ENCODE measurements at regions not wholly inside any gene's neighbourhood (a gene's known extent, or its start where the extent isn't known, plus 50 kb on each side); places are given as distances from the start of the nearest gene placed in this dataset.
A peak's percentile ranks its signal among the peaks of the same experiment; 100 is the strongest.

GRCh38 chr1:65486613-65487012 lies 66.1 kb downstream of the LEPR start:
- DNase-seq: no peak

GRCh38 chr1:65489481-65489880 lies 69.0 kb downstream of the LEPR start:
- DNase-seq: no peak

GRCh38 chr1:65490231-65491009 lies 70.0 kb downstream of the LEPR start:
- no peak for DNase-seq

- no peak for DNase-seq
Measured at GRCh38 chr1:65491472-65491871, 71.0 kb downstream of the LEPR start.

- no peak for DNase-seq
Measured at GRCh38 chr1:65493802-65494201, 73.3 kb downstream of the LEPR start.

GRCh38 chr1:65494671-65495070 lies 74.2 kb downstream of the LEPR start:
- DNase-seq: no peak

GRCh38 chr1:65495137-65495536 lies 74.7 kb downstream of the LEPR start:
- DNase-seq: peak; percentile 4

GRCh38 chr1:65497256-65497830 lies 76.9 kb downstream of the LEPR start:
- DNase-seq: no peak

- no peak for DNase-seq
Measured at GRCh38 chr1:65503427-65503826, 83.0 kb downstream of the LEPR start.

GRCh38 chr1:65504263-65504662 lies 83.8 kb downstream of the LEPR start:
- DNase-seq: no peak

- no peak for DNase-seq
Measured at GRCh38 chr1:65505547-65506300, 85.3 kb downstream of the LEPR start.

GRCh38 chr1:65508051-65508450 lies 87.6 kb downstream of the LEPR start:
- DNase-seq: no peak

- no peak for DNase-seq
Measured at GRCh38 chr1:65509912-65510680, 89.6 kb downstream of the LEPR start.

- no peak for DNase-seq
Measured at GRCh38 chr1:65510961-65511360, 90.5 kb downstream of the LEPR start.

- DNase-seq: no peak
Measured at GRCh38 chr1:65512383-65512782, 91.9 kb downstream of the LEPR start.

- no peak for DNase-seq
Measured at GRCh38 chr1:65512967-65513780, 92.7 kb downstream of the LEPR start.

- no peak for DNase-seq
Measured at GRCh38 chr1:65514041-65514440, 93.6 kb downstream of the LEPR start.

- no peak for DNase-seq
Measured at GRCh38 chr1:65524931-65525265, 104.4 kb downstream of the LEPR start.

GRCh38 chr1:65525266-65526048 lies 105.0 kb downstream of the LEPR start:
- DNase-seq: no peak

GRCh38 chr1:65526049-65526556 lies 105.6 kb downstream of the LEPR start:
- no peak for DNase-seq

- no peak for DNase-seq
Measured at GRCh38 chr1:65527190-65527589, 106.7 kb downstream of the LEPR start.

Measured in NCI-H524 treated with DMSO at 0.1 percent for 48 hours (cell line).